Hematopoietic multipotent progenitor cell treated with erythropoietin and hydrocortisone succinate and interleukin-3 and kit ligand, for 15 days (in vitro differentiated cells): ENCODE measurements at regions not wholly inside any gene's neighbourhood (a gene's known extent, or its start where the extent isn't known, plus 50 kb on each side); places are given as distances from the start of the nearest gene placed in this dataset.
"Not testable (repeated sequence)": the region's sequence is repeated elsewhere in the genome, so short reads cannot be mapped to it uniquely, and the experiment has no call there.

Experiments used
- DNase-seq: peaks from one replicate; pipeline ENCODE4 v3.0.0-alpha.2; 2015; ENCODE audit warnings: low spot score

DNA sequence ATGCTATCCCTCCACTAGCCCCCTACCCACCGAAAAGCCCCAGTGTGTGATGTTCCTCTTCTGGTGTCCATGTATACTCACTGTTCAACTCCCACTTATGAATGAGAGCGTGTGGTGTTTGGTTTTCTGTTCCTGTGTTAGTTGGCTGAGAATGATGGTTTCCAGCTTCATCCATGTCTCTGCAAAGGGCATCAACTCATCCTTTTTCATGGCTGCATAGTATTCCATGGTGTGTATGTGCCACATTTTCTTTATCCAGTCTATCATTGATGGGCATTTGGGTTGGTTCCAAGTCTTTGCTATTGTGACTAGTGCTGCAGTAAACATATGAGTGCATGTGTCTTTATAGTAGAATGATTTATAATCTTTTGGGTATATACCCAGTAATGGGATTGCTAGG lies 599.3 kb upstream of the B3GAT1 start:
- not testable (repeated sequence) for DNase-seq

DNA sequence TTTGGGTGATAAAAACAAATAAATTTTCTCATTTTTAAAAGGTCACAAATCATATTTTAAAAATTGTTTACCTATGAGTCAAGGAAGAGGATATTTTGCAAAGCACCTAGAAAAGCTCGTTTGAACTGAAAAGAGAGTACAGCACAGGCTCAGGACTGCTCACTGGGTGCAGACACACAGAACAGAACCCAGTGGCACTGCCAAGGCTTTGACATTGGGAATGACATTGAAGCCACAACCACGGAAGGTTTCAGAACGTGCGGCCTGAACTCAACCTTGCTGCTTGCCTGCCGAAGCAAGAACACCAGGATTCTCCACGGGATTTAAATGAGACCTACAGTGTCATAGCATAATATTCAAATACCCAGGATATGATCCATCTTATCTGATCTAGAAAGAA lies 597.1 kb upstream of the B3GAT1 start:
- DNase-seq: no peak

DNA sequence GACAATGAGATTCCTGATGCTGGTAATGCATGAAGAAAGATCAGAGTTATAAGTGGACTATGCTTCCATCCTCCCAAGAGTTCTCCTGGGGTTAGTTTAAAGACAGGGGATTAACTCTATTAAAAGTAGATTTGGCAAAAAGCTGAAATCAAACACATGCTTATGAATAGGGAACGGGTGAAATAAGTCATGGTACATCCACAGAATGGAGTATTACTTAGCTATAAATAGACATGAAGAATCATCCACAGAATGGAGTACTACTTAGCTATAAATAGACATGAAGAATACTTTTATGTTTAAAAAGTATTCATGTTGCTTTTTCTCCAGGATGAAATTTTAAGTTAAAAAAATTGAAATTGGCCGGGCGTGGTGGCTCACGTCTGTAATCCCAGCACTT lies 596.4 kb upstream of the B3GAT1 start:
- no peak for DNase-seq

DNA sequence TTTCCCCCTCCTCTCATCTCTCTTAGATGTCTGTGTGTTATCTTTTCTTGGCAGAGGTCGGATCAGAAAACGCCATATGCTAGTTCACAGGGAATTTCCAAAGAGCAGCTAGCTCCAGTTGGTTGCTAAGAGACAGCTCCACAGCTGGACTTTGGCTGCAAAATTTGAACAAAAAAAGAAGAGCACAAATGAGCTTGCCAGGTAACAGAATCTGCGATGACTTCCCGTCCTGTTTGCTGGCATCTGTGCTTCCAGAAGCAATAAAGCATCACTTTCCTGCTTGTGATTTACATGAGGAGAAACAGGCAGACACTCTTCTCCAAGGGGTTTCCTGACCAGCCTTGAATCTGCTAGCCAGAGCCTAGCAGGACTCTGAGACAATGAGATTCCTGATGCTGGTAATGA lies 596.0 kb upstream of the B3GAT1 start:
- DNase-seq: no peak

DNA sequence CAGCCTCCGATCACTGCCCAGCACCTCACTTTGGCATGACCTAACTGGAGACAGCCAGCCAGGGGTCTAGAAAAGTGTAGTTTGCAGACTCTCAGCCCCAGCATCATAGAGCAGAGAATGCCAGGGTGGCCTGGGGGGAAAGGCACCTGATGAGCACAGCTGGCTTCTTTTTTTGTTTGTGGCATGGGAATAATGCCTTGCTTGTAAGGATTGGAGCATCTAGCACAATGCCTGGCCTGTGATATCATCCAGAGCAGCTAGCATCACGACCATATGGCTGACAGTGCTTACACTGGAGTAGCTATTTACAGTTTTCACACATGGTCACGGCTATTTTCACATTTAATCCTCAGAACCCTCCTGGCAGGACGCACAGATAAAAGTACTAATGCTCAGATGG lies 594.8 kb upstream of the B3GAT1 start:
- no peak for DNase-seq

DNA sequence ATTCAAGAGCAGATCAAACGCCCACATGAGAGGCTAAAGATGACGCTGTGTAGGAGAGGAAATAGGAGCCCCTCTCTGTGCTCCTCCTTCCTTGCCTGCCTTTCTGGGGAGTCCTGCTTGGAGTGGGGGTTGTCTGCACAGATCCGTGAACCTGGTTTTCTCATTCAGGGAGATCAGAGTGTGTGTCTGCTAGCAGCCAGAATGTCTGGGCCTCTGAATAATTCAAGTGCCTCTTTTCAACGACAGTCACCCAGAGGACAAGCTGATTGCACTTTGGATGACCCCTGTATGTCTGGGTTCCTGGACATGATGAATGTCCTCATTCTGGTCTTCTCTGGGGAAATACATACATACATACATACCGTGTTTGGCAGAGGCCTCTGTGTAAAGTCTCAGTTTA lies 592.5 kb upstream of the B3GAT1 start:
- DNase-seq: no peak

DNA sequence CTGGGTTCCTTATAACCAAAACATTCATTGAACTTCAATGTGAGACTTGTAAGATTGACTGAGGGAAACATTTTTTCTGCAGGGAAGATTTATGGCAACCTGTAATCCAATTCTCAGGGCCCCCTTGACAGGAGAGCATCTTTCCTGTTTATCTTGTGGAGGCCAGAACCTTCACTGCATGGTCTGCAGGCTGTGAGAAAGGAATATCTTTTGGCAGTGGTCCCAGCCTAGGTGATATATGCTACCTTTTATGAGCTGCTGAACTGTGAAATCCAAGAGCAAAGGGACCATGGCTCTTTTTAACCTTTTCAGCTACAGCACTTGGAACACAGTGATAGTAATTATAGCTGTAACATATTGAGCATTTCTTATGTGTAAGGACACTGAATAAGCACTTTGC lies 590.2 kb upstream of the B3GAT1 start:
- no peak for DNase-seq

DNA sequence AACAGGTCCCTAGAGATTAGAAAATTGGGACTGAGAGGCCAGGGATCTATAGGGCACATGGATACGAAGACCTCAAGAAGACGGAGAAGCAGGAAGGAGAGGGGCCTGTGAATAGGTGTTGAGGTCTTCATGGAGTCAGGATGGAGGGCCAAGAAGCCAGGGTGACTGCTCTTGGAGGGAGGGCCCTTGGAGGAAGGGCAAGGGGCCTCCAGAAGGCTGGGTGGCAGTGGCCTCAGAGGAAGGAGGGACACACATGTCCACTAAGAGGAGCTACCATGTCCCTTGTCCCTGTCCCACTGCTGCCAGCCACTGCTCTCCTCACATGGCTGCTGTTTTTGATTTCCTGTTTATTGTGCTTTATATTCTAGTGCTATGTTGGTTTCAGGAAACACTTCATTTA lies 589.5 kb upstream of the B3GAT1 start:
- DNase-seq: no peak

DNA sequence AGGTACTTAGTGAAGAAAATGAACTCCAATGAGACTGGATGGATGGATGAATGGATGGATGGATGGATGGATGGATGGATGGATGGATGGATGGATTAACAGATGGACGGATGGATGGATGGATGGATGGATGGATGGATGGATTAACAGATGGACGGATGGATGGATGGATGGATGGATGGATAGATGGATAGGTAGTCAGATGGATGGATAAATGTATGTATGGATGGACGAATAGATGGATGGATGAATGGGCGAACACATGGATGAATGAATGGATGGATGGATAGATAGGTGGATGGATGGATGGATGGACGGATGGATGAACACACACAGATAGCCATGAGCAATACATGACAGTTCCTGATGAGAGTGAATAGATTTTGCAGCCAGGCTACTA lies 589.0 kb upstream of the B3GAT1 start:
- DNase-seq: not testable (repeated sequence)

DNA sequence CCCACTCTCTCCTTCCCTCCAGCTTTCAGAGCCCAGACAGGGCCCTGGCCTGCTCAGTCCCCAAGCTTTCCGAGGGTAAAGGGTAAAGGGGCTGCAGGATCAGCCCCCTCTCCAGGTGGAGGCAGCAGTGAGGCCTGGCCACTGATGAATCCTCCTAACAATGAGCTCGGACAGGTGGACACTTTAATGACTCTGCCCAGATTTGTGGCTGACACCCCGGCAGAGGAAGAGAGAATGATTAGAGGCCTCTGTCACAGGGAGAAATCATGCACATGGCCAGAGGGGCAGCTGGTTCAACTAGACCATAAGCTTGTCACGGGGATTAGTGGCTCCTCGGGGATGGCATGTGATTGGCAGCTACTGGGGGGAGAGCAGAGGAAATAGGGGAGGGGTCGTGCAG lies 587.5 kb upstream of the B3GAT1 start:
- no peak for DNase-seq

DNA sequence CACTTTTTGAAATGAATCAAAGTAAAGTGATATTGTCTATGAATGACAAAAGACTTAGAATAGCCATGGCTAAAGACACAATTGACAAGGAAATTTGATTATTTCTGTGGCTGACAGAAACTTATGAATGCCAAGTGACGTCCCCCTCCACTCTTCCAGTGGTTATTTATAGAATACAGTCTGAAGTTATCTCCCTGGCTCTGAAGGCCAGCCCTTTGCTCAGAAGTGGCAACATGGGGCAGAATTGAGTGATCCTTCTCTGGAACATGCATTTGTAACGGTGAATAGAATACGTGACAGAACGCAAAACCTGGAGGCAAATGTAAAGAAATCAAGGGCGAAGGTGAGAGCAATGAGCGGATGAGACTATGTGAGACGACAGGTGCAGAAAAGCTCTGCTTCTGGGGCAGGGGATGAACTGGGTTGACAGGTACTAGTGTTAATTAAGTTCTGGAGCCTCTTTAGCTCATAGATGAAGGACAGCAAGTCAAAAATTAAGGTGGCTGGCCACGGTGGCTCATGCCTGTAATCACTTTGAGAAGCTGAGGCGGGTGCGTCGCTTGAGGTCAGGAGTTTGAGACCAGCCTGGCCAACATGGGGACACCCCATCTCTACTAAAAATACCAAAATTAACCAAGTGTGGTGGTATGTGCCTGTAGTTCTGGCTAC lies 585.7 kb upstream of the B3GAT1 start:
- DNase-seq: no peak

DNA sequence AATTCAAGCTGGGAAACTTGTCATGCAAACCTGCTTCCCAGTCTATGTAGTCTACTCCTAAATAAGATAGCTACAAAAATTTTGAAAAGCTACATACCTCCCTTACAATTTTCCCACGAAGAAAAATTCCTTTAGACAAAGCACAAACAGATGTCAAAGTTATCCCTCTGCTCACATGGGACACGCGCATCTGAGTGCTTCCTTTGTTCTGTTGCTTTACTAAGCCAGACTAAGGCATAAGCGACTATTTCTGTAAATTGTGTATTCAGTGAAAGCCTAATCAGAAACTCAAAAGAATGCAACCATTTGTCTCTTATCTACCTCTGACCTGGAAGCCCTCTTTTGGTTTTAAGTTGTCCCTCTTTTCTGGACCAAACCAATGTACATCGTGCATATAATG lies 583.7 kb upstream of the B3GAT1 start:
- DNase-seq: no peak

DNA sequence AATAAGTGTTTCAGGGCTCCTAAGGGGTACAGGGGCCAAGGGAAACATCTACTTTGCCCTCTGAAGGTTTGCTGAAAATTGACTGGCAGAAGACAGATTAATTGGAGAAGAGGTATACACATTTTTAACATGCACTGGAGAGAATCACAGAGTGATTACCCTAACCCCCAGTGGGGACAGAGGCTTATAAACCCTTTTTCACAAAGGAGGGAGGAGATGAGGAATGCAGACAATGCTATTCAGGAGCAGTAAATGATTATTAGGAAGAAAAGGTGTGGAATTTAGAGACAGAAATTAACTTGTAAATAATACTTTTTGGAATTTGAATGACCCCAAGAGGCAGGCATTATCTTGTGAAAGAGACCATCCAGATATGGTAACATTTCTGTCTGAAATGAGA lies 582.4 kb upstream of the B3GAT1 start:
- DNase-seq: no peak

DNA sequence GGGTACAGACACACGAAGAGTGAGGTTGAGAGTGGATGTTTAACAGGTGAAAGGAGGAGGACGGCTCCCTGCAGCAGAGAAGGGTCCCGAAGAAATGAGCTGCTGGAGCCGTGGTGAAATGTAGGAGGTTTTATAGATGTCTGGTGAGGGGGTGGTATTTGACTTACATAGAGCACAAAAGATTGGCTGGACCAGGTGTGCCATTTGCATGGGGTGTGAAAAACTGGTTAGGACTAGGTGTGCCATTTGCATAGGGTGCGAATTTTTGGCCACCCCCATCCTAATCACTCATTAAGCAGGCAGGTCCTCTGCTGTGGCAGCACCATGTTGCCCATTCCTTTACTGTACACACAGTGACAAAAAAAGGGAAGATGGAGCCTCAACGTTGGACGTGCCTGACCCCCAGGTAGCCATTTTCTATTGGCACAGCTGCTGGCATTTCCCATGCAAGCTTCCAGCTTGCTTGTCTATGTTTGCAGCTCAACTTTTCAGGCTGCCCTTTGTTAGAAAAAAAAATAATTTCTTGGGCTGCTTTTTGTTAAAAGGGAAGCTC lies 581.7 kb upstream of the B3GAT1 start:
- DNase-seq: no peak

DNA sequence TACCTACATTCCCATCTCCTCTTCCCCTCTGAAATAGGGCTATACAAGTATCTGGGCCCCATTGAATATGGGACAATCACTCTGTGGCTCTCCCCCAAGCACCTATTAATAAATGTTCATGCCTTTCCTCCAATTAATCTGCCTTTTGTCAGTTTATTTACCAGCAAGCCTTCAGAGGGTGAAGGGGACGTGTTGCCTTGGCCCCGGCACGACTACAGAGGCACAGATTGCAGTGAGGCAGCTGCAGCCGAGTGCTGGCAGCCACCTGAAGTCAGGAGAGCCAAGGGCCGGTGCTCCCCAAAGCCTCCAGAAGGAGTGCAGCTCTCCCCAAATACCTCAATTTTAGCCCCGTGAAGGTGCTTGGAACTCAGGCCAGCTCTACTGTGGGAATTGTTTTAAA lies 580.9 kb upstream of the B3GAT1 start:
- DNase-seq: no peak

DNA sequence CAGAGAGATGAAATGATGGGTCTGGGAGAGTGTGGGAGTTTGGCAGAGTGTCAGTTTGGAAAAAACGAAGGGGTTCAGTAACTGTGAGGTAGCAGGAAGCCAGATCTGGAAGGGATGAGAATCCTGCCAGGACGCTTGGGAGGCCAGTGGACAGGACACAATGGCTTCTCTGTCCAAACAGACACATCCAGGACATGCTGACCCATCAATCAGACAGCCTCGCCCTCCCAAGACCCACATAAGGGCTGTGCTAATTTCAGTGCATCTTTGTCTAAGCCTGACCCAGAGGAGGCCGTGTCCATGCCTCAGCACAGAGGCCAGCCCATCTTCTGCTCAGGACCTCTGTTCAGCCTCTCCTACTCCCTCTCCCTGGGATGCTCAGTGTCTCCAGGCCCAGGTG lies 576.5 kb upstream of the B3GAT1 start:
- DNase-seq: no peak

DNA sequence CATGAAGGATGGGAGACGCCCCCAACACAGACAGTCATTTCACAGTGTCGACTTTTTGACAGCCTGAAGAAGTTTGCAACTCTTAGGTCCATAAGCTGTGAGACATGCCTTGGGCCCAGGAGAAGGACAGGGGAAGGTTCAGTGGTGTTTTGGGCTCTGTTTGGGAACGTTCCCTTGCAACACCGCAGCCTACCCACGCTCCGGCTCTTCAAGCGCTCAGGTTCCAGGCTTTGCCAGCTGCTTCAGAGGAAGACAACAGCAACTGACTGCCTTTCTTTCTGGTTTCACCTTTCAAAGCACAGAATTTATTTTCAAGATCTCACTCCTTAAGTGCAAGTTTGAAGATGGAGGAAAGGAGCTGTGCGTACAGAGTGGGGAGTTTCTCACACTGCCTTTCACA lies 575.8 kb upstream of the B3GAT1 start:
- DNase-seq: no peak

DNA sequence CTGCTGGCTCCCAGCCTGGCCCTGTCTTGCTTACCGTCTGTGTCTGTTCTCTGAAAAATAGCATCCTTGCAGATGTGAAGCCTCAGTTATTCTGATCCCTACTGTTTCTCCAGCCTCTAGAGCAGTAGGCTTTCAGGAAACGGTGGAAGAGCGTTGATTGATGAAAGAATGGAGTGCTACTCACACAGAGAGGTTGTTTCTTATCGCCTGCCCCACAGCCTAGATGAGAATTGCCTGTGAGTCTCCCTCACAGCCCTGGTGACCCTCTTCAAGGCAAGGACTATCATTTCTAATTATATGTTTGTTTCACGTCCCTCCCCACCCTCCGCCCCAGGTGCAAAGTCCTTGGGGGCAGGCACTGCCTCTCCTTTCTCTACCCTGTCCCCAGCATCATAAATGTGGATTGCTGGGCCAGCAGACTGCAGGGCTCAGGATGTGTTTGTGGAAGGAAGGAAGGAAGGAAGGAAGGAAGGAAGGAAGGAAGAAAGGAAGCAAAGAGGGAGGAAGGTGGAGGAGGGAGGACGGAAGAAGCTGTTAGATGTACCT lies 575.3 kb upstream of the B3GAT1 start:
- DNase-seq: no peak

DNA sequence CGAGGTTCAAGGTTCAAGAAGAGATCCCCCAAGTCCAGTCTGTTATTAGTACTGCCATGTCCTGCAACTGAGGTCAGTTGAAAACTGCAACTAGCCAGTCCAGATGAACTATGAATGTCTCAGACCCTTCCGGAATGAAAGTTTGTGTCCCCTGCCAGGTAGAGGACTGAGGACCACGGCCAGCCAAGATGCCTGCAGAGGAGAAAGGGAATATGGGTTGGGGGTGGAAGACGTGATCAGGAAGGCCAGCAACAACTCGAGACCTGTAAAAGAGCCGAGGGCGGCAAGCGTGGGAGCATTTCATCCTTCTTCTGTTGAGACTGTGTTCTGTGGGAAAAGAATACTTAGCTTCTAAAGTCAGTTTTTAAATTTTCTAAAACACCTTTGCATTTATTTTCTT lies 572.4 kb upstream of the B3GAT1 start:
- DNase-seq: no peak

DNA sequence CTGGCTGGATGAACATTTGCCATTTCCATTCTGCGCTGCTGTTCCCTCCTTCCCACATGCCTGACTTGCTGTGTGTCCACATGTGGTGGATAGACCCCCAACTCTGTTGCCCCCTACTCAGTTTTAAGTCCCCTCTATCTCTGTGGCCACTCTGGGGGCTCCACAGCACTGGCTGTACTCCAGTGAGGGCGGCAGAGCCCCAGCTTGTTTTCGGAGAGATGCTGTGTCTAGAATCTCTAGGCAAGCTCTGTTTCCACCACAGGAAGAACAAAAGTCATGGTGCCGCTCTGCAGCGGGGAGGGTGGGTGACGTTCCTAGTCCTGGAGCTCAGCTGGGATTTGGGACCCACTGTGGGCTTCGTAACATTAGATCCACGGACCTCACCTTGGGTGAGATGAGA lies 570.4 kb upstream of the B3GAT1 start:
- not testable (repeated sequence) for DNase-seq

DNA sequence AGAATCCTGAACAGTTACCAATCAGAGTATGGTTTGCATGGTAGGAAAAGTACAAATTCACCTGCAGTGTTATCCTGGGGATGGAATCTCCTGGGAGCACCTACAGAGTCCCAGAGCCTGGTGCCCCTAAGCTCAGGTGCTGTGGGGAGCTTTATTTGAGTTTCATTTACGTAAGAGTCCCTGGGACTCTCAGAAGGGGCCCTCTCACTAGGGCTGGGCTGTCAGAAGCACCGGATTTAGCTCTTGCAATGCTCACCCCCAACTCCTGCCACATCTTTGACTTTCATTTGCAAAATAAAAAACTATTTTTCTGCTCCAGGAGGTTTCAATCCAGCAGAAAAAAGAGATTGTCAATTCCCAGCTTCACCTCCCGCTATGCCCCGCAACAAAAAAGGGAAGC lies 569.8 kb upstream of the B3GAT1 start:
- DNase-seq: no peak

DNA sequence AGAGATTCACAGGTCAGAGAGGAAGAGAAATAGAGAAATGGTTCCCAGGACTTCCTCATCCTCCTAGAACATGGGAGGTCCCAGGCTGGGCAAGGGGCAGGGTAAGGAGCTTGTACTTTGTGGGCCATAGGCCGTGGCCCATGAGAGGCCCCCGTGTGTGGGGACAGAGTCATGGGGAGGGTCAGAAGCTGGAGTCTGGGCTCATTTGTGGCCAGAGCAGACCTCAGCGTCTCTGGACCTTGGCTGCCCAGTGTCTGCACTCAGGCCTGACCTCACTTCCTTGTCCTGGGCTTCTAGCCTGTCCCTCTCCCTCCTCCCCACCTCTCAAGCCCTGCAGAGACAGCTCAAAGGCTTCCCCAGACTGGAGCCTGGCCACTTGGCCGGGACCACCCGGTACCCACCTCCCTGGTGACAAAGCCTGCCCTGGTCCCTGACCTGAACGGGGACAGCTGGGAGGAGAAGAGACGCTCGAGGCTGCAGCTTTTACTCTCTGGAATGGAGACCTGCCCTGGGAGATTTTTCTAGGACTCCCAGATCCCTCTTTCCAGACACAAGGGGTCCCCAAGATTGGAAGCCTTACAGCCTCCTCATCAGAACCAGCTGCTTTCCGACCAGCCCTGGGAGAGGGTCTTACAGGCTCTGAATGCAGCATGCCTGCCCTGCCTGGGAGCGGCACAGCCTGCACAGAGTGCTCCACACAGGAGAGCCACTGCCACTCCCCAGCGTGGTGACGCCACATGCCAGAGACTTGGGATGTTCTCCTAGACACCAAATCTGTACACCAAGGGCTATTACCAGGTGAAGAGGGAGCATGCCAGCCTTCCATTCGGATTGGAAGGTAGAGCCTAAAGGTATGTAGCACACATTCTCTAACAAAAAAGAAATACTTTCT lies 569.0 kb upstream of the B3GAT1 start:
- no peak for DNase-seq

DNA sequence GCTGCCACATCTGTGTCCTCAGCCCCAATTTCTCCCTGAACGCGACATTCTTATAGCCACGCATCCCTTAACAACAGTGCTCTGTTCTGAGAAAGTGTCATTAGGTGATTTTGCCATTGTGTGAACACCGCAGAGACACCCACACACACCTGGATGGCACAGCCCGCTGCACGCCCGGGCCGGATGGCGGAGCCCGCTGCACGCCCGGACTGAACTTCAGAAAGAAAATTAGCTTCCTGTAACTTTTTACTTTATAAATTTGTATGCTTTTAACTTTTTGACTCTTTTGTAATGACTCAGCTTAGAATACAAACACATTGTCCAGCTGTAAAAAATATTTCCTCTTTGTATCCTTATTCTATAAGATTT lies 567.0 kb upstream of the B3GAT1 start:
- not testable (repeated sequence) for DNase-seq
